T-helper 17 cell (primary cell): ENCODE measurements at regions not wholly inside any gene's neighbourhood (a gene's known extent, or its start where the extent isn't known, plus 50 kb on each side); places are given as distances from the start of the nearest gene placed in this dataset.

ENCODE experiments used
- ATAC-seq: fragments of 150-1000 bp; cut with Tn5 transposase; 2 replicates; pipeline ENCODE4 v1.10.0; 2021; ENCODE audit warnings: mild to moderate bottlenecking, moderate library complexity
- DNase-seq, 3 donors: peaks; one replicate each; pipeline versions ENCODE4 v3.0.0 to v3.0.0-alpha.2; 2020 to 2021
- H3K9me3 ChIP-seq: one replicate; pipeline ENCODE4 v1.7.0; 2013; ENCODE audit warnings: low read length, mild to moderate bottlenecking; ENCODE audit not compliant: control insufficient read depth, poor library complexity, severe bottlenecking
- H3K27ac Mint-ChIP-seq: one replicate; pipeline ENCODE4 v1.8.0; 2022; ENCODE audit warnings: mild to moderate bottlenecking, moderate library complexity, mixed read lengths
- H3K27me3 Mint-ChIP-seq: one replicate; pipeline ENCODE4 v1.8.0; 2022; ENCODE audit warnings: mixed read lengths
- H3K36me3 Mint-ChIP-seq: one replicate; pipeline ENCODE4 v1.8.0; 2022; ENCODE audit warnings: low read depth, mixed read lengths
- H3K4me1 Mint-ChIP-seq: one replicate; pipeline ENCODE4 v1.8.0; 2022; ENCODE audit warnings: mild to moderate bottlenecking, mixed read lengths
- H3K4me3 Mint-ChIP-seq: one replicate; pipeline ENCODE4 v1.8.0; 2022; ENCODE audit warnings: mild to moderate bottlenecking, moderate library complexity, mixed read lengths

GRCh38 chr13:69601661-69602060 lies 506.0 kb upstream of the ATXN8OS start:
- H3K9me3 ChIP-seq = peaks cover 3% of the 10 kb centered on the region
- Mint-ChIP-seq H3K4me3 (no peak overlapping the region), H3K36me3 (no peaks in the 10 kb centered on the region), H3K4me1 (no peaks in the 10 kb centered on the region), H3K27me3 (no peaks in the 10 kb centered on the region), H3K27ac (no peak overlapping the region)
- ATAC-seq (no peak), DNase-seq (no peak)

GRCh38 chr13:69600811-69601210 lies 506.8 kb upstream of the ATXN8OS start:
- ATAC-seq (no peak), DNase-seq (no peak)
- H3K27ac Mint-ChIP-seq = no peak overlapping the region
- H3K4me1 Mint-ChIP-seq = no peaks in the 10 kb centered on the region
- no peak overlapping the region for H3K4me3 Mint-ChIP-seq
- no peaks in the 10 kb centered on the region for H3K27me3 Mint-ChIP-seq
- H3K36me3 Mint-ChIP-seq = no peaks in the 10 kb centered on the region
- H3K9me3 ChIP-seq = peaks cover 3% of the 10 kb centered on the region

GRCh38 chr13:69597088-69597487 lies 510.5 kb upstream of the ATXN8OS start:
- H3K27me3 Mint-ChIP-seq = no peaks in the 10 kb centered on the region
- H3K4me3 Mint-ChIP-seq = no peak overlapping the region
- ATAC-seq (no peak), DNase-seq (no peak)
- no peaks in the 10 kb centered on the region for H3K9me3 ChIP-seq
- H3K27ac Mint-ChIP-seq = no peak overlapping the region
- no peaks in the 10 kb centered on the region for H3K4me1 Mint-ChIP-seq
- no peaks in the 10 kb centered on the region for H3K36me3 Mint-ChIP-seq

GRCh38 chr13:69595181-69595580 lies 512.4 kb upstream of the ATXN8OS start:
- no peak overlapping the region for H3K27ac Mint-ChIP-seq
- H3K4me1 Mint-ChIP-seq = no peaks in the 10 kb centered on the region
- no peaks in the 10 kb centered on the region for H3K36me3 Mint-ChIP-seq
- DNase-seq = no peak
- no peaks in the 10 kb centered on the region for H3K27me3 Mint-ChIP-seq
- H3K9me3 ChIP-seq = no peaks in the 10 kb centered on the region
- ATAC-seq = no peak
- no peak overlapping the region for H3K4me3 Mint-ChIP-seq

- H3K9me3 ChIP-seq = no peaks in the 10 kb centered on the region
- Mint-ChIP-seq H3K4me3 (no peak overlapping the region), H3K27ac (no peak overlapping the region), H3K27me3 (no peaks in the 10 kb centered on the region), H3K36me3 (no peaks in the 10 kb centered on the region), H3K4me1 (no peaks in the 10 kb centered on the region)
- DNase-seq = no peak
- ATAC-seq = no peak
Observed at GRCh38 chr13:69591437-69591836, 516.2 kb upstream of the ATXN8OS start.

- Mint-ChIP-seq H3K36me3 (no peaks in the 10 kb centered on the region), H3K27ac (no peak overlapping the region), H3K27me3 (no peaks in the 10 kb centered on the region), H3K4me3 (no peak overlapping the region), H3K4me1 (no peaks in the 10 kb centered on the region)
- no peak for ATAC-seq
- no peak for DNase-seq
- H3K9me3 ChIP-seq = no peaks in the 10 kb centered on the region
Observed at GRCh38 chr13:69589531-69590235, 517.9 kb upstream of the ATXN8OS start.

GRCh38 chr13:69585656-69586055 lies 522.0 kb upstream of the ATXN8OS start:
- no peak overlapping the region for H3K4me3 Mint-ChIP-seq
- no peaks in the 10 kb centered on the region for H3K9me3 ChIP-seq
- H3K36me3 Mint-ChIP-seq = no peaks in the 10 kb centered on the region
- no peaks in the 10 kb centered on the region for H3K4me1 Mint-ChIP-seq
- DNase-seq = no peak
- H3K27ac Mint-ChIP-seq = no peak overlapping the region
- H3K27me3 Mint-ChIP-seq = no peaks in the 10 kb centered on the region
- ATAC-seq = no peak

GRCh38 chr13:69580255-69580654 lies 527.4 kb upstream of the ATXN8OS start:
- no peak overlapping the region for H3K4me3 Mint-ChIP-seq
- DNase-seq (no peak), ATAC-seq (no peak)
- no peaks in the 10 kb centered on the region for H3K4me1 Mint-ChIP-seq
- no peaks in the 10 kb centered on the region for H3K27me3 Mint-ChIP-seq
- H3K36me3 Mint-ChIP-seq = no peaks in the 10 kb centered on the region
- no peak overlapping the region for H3K27ac Mint-ChIP-seq
- no peaks in the 10 kb centered on the region for H3K9me3 ChIP-seq

- ATAC-seq = no peak
- DNase-seq = no peak
- H3K27ac Mint-ChIP-seq = no peak overlapping the region
- no peaks in the 10 kb centered on the region for H3K4me1 Mint-ChIP-seq
- no peaks in the 10 kb centered on the region for H3K36me3 Mint-ChIP-seq
- no peak overlapping the region for H3K4me3 Mint-ChIP-seq
- H3K9me3 ChIP-seq = no peaks in the 10 kb centered on the region
- H3K27me3 Mint-ChIP-seq = no peaks in the 10 kb centered on the region
Observed at GRCh38 chr13:69579351-69579750, 528.3 kb upstream of the ATXN8OS start.

GRCh38 chr13:69571606-69572323 lies 535.9 kb upstream of the ATXN8OS start:
- no peak for ATAC-seq
- H3K27me3 Mint-ChIP-seq = no peaks in the 10 kb centered on the region

GRCh38 chr13:69567514-69567913 lies 540.1 kb upstream of the ATXN8OS start:
- ATAC-seq (no peak), DNase-seq (no peak)
- Mint-ChIP-seq H3K36me3 (no peaks in the 10 kb centered on the region), H3K4me1 (no peaks in the 10 kb centered on the region), H3K27me3 (no peaks in the 10 kb centered on the region), H3K4me3 (no peak overlapping the region), H3K27ac (no peak overlapping the region)
- H3K9me3 ChIP-seq = no peaks in the 10 kb centered on the region

More at GRCh38 chr13:69571606-69572323, 535.9 kb upstream of the ATXN8OS start:
- no peaks in the 10 kb centered on the region for H3K9me3 ChIP-seq
- Mint-ChIP-seq H3K27ac (no peak overlapping the region), H3K4me3 (no peak overlapping the region), H3K4me1 (no peaks in the 10 kb centered on the region), H3K36me3 (no peaks in the 10 kb centered on the region)
- no peak for DNase-seq

- Mint-ChIP-seq H3K27ac (no peak overlapping the region), H3K4me3 (no peak overlapping the region), H3K4me1 (no peaks in the 10 kb centered on the region), H3K27me3 (no peaks in the 10 kb centered on the region), H3K36me3 (no peaks in the 10 kb centered on the region)
- H3K9me3 ChIP-seq = no peaks in the 10 kb centered on the region
- no peak for ATAC-seq
- no peak for DNase-seq
Observed at GRCh38 chr13:69566104-69566716, 541.4 kb upstream of the ATXN8OS start.

GRCh38 chr13:69565334-69565733 lies 542.3 kb upstream of the ATXN8OS start:
- no peak for DNase-seq
- ATAC-seq = no peak
- no peaks in the 10 kb centered on the region for H3K27me3 Mint-ChIP-seq
- H3K4me3 Mint-ChIP-seq = no peak overlapping the region
- no peaks in the 10 kb centered on the region for H3K36me3 Mint-ChIP-seq
- H3K4me1 Mint-ChIP-seq = no peaks in the 10 kb centered on the region
- H3K27ac Mint-ChIP-seq = no peak overlapping the region
- H3K9me3 ChIP-seq = no peaks in the 10 kb centered on the region
